ENCODE measurements at regions not wholly inside any gene's neighbourhood (a gene's known extent, or its start where the extent isn't known, plus 50 kb on each side); places are given as distances from the start of the nearest gene placed in this dataset.

DNA sequence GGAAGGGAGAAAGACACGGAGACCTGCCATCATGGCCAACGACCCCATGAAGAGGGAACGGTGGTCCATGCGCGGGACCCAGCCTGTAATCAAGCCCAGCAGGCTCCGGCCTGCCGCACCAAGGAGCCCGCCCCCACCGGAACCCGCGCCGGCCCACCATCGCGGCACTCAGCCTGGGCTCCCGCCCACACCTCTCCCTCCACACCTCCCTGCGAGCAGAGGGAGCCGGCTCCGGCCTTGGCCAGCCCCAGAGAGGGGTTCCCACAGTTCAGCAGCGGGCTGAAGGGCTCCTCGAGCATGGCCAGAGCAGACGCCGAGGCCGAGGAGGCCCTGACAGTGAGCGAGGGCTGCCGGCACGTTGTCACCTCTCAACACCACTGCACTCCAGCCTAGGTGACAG, 1302.8 kb upstream of the CNTN5 start:
- H3F3A ChIP-seq (ENCODE audit: low read length, unreplicated experiment) = no peaks in the 10 kb centered on the region
- no peak overlapping the region for H3K4me2 ChIP-seq (ENCODE audit: low read length)
- no peaks in the 10 kb centered on the region for H3K9me3 ChIP-seq (ENCODE audit: low read length)
- H3K27me3 ChIP-seq (ENCODE audit: low read length) = no peaks in the 10 kb centered on the region
- TF ChIP-seq EZH2 (IDR thresholded peaks at IDR 0.05; ENCODE audit: low read length, unreplicated experiment) (no peak), EZH2phosphoT487 (IDR thresholded peaks at IDR 0.05; ENCODE audit: borderline replicate concordance, low read length) (no peak)
- TF ChIP-seq, protein P1, sequence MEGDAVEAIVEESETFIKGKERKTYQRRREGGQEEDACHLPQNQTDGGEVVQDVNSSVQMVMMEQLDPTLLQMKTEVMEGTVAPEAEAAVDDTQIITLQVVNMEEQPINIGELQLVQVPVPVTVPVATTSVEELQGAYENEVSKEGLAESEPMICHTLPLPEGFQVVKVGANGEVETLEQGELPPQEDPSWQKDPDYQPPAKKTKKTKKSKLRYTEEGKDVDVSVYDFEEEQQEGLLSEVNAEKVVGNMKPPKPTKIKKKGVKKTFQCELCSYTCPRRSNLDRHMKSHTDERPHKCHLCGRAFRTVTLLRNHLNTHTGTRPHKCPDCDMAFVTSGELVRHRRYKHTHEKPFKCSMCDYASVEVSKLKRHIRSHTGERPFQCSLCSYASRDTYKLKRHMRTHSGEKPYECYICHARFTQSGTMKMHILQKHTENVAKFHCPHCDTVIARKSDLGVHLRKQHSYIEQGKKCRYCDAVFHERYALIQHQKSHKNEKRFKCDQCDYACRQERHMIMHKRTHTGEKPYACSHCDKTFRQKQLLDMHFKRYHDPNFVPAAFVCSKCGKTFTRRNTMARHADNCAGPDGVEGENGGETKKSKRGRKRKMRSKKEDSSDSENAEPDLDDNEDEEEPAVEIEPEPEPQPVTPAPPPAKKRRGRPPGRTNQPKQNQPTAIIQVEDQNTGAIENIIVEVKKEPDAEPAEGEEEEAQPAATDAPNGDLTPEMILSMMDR (conservative IDR thresholded peaks at IDR 0.05; ENCODE audit: low read depth, low read length) = no peak
- H3K27ac ChIP-seq (ENCODE audit: low read length) = no peak overlapping the region
- no peaks in the 10 kb centered on the region for H4K20me1 ChIP-seq (ENCODE audit: low read length)
- no TSS peak for BruUV-seq (replicated peaks)
- no peak overlapping the region for H3K4me3 ChIP-seq (ENCODE audit: low read length)
- no peaks in the 10 kb centered on the region for H3K9me2 ChIP-seq (replicated peaks; ENCODE audit: low read length)
- intact Hi-C loops (cut with micrococcal nuclease) = no loop called here
- no peak overlapping the region for H3K9ac ChIP-seq (ENCODE audit: low read length)
- DNase-seq = no peak
- no peak for ATAC-seq
- H2AFZ ChIP-seq (ENCODE audit: low read length) = no peak overlapping the region
- POLR2A ChIA-PET (ENCODE audit: unreplicated experiment) = no interaction called here
- H3K4me1 ChIP-seq (ENCODE audit: insufficient read depth, low read length) = no peaks in the 10 kb centered on the region
- no peaks in the 10 kb centered on the region for H3K36me3 ChIP-seq (ENCODE audit: low read depth, low read length)
- CTCF ChIA-PET = no interaction called here
- no peaks in the 10 kb centered on the region for H3K79me2 ChIP-seq (ENCODE audit: low read length)

DNA sequence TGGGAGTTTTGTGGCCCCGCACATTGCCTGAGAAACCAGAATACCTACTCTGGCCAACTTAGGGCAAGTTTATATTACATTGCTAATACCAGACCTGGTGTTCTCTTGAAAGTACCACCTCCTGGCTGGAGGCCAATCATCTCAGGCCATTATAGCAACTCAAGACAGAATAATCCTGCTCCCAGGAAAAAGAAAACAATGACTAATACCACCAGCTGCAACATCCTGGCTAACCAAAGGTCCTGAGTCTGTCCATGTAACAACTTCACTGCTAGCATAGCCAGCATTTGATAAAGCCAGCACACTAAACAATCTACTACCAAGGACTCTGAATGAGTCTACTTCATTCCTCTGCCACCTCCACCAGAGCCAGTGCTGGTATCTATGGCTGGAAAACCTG, 1298.7 kb upstream of the CNTN5 start:
- DNase-seq = peak; percentile 65
- H2AFZ ChIP-seq (ENCODE audit: low read length) = no peak overlapping the region

DNA sequence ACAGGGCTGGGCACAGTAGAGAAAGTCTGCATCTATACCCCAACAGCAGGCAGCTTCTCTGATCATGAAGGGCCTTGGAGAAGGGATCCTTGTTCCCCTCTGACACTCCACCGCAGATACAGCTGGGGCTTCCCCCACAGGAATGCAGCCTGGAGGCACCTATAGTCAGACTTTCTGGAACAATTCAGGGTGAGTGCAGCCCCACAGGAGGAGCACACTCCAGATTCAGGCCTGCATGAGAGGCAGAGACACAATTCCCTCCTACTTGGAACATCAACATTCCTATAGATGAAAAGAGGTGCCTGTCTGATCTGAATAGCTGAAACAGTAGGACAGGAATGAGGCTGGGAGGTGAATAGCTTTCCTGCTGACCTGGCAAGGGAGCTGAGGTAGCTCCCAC, 1298.0 kb upstream of the CNTN5 start:
- no peaks in the 10 kb centered on the region for H3F3A ChIP-seq (ENCODE audit: low read length, unreplicated experiment)
- H2AFZ ChIP-seq (ENCODE audit: low read length) = no peak overlapping the region
- no peaks in the 10 kb centered on the region for H3K27me3 ChIP-seq (ENCODE audit: low read length)
- H3K9me2 ChIP-seq (replicated peaks; ENCODE audit: low read length) = no peaks in the 10 kb centered on the region
- intact Hi-C loops (cut with micrococcal nuclease) = no loop called here
- H3K4me3 ChIP-seq (ENCODE audit: low read length) = no peak overlapping the region
- no peaks in the 10 kb centered on the region for H4K20me1 ChIP-seq (ENCODE audit: low read length)
- H3K9ac ChIP-seq (ENCODE audit: low read length) = no peak overlapping the region
- H3K4me2 ChIP-seq (ENCODE audit: low read length) = no peak overlapping the region
- H3K9me3 ChIP-seq (ENCODE audit: low read length) = 0 out of 2 replicates have a peak, but pooled peaks cover 16% of the 10 kb centered on the region
- TF ChIP-seq, protein P1 (conservative IDR thresholded peaks at IDR 0.05; ENCODE audit: low read depth, low read length) = no peak
- TF ChIP-seq EZH2 (IDR thresholded peaks at IDR 0.05; ENCODE audit: low read length, unreplicated experiment) (no peak), EZH2phosphoT487 (IDR thresholded peaks at IDR 0.05; ENCODE audit: borderline replicate concordance, low read length) (no peak)
- no peak overlapping the region for H3K27ac ChIP-seq (ENCODE audit: low read length)
- H3K36me3 ChIP-seq (ENCODE audit: low read depth, low read length) = no peaks in the 10 kb centered on the region
- DNase-seq (no peak), ATAC-seq (no peak)
- ChIA-PET POLR2A (ENCODE audit: unreplicated experiment) (no interaction called here), CTCF (no interaction called here)
- no peaks in the 10 kb centered on the region for H3K4me1 ChIP-seq (ENCODE audit: insufficient read depth, low read length)
- BruUV-seq (replicated peaks) = no TSS peak
- no peaks in the 10 kb centered on the region for H3K79me2 ChIP-seq (ENCODE audit: low read length)

More for the DNA sequence above, 1298.7 kb upstream of the CNTN5 start:
- H3K36me3 ChIP-seq (ENCODE audit: low read depth, low read length) = no peaks in the 10 kb centered on the region
- ChIA-PET POLR2A (ENCODE audit: unreplicated experiment) (no interaction called here), CTCF (no interaction called here)
- intact Hi-C loops (cut with micrococcal nuclease) = no loop called here
- H3K9ac ChIP-seq (ENCODE audit: low read length) = no peak overlapping the region
- no peaks in the 10 kb centered on the region for H3K79me2 ChIP-seq (ENCODE audit: low read length)
- 0 out of 2 replicates have a peak, but pooled peaks cover 15% of the 10 kb centered on the region for H3K9me3 ChIP-seq (ENCODE audit: low read length)
- no peaks in the 10 kb centered on the region for H3K27me3 ChIP-seq (ENCODE audit: low read length)
- H3K4me1 ChIP-seq (ENCODE audit: insufficient read depth, low read length) = no peaks in the 10 kb centered on the region
- no peaks in the 10 kb centered on the region for H3F3A ChIP-seq (ENCODE audit: low read length, unreplicated experiment)
- no peaks in the 10 kb centered on the region for H4K20me1 ChIP-seq (ENCODE audit: low read length)
- no peak overlapping the region for H3K4me2 ChIP-seq (ENCODE audit: low read length)
- TF ChIP-seq EZH2 (IDR thresholded peaks at IDR 0.05; ENCODE audit: low read length, unreplicated experiment) (no peak), EZH2phosphoT487 (IDR thresholded peaks at IDR 0.05; ENCODE audit: borderline replicate concordance, low read length) (no peak)
- TF ChIP-seq, protein P1 (conservative IDR thresholded peaks at IDR 0.05; ENCODE audit: low read depth, low read length) = no peak
- H3K27ac ChIP-seq (ENCODE audit: low read length) = no peak overlapping the region
- H3K4me3 ChIP-seq (ENCODE audit: low read length) = no peak overlapping the region
- no peaks in the 10 kb centered on the region for H3K9me2 ChIP-seq (replicated peaks; ENCODE audit: low read length)
- no peak for ATAC-seq
- BruUV-seq (replicated peaks) = no TSS peak
